H9 (cell line): ENCODE measurements at regions not wholly inside any gene's neighbourhood (a gene's known extent, or its start where the extent isn't known, plus 50 kb on each side); places are given as distances from the start of the nearest gene placed in this dataset.

Experiments
- DNase-seq: peaks from one replicate; pipeline ENCODE4 v3.0.0-alpha.2; 2017
- H2AFZ ChIP-seq: one replicate; pipeline ENCODE4 v1.6.1; 2013; ENCODE audit warnings: mild to moderate bottlenecking, low read length, control low read depth, moderate library complexity
- H2AK5ac ChIP-seq: 2 replicates; pipeline ENCODE4 v1.6.1; 2013; ENCODE audit warnings: low read length, control low read depth, mixed read lengths; ENCODE audit not compliant: insufficient read length
- H2BK120ac ChIP-seq: one replicate; pipeline ENCODE4 v1.6.1; 2013; ENCODE audit warnings: low read depth, mild to moderate bottlenecking, low read length, control low read depth, inconsistent platforms; ENCODE audit not compliant: poor library complexity, severe bottlenecking
- H2BK12ac ChIP-seq: 2 replicates; pipeline ENCODE4 v1.6.1; 2013; ENCODE audit warnings: low read length, control low read depth, mixed read lengths, low read depth; ENCODE audit not compliant: insufficient read length
- H2BK15ac ChIP-seq: 2 replicates; pipeline ENCODE4 v1.6.1; 2013; ENCODE audit warnings: low read depth, low read length, control low read depth
- H2BK20ac ChIP-seq: one replicate; pipeline ENCODE4 v1.6.1; 2013; ENCODE audit warnings: low read depth, mild to moderate bottlenecking, low read length, control low read depth, inconsistent platforms; ENCODE audit not compliant: poor library complexity, severe bottlenecking
- H2BK5ac ChIP-seq: 2 replicates; pipeline ENCODE4 v1.6.1; 2013; ENCODE audit warnings: low read length, control low read depth, mixed read lengths; ENCODE audit not compliant: insufficient read length
- H3K14ac ChIP-seq: 2 replicates; pipeline ENCODE4 v1.6.1; 2013; ENCODE audit warnings: low read length, control low read depth; ENCODE audit not compliant: insufficient read depth
- H3K18ac ChIP-seq: 2 replicates; pipeline ENCODE4 v1.6.1; 2013; ENCODE audit warnings: low read depth, mild to moderate bottlenecking, mixed read lengths, low read length, control low read depth; ENCODE audit not compliant: insufficient read length
- H3K23ac ChIP-seq: 2 replicates; pipeline ENCODE4 v1.6.1; 2013; ENCODE audit warnings: low read length, control low read depth, mixed read lengths, low read depth; ENCODE audit not compliant: insufficient read length
- H3K23me2 ChIP-seq: 2 replicates; pipeline ENCODE4 v1.6.1; 2013; ENCODE audit warnings: low read depth, mild to moderate bottlenecking, mixed read lengths, low read length, control low read depth; ENCODE audit not compliant: insufficient read length, poor library complexity, severe bottlenecking
- H3K27ac ChIP-seq: 2 replicates; pipeline ENCODE4 v1.5.1; 2013; ENCODE audit warnings: low read length, control low read depth, mixed read lengths, low read depth; ENCODE audit not compliant: insufficient read length
- H3K27me3 ChIP-seq: 2 replicates; pipeline ENCODE4 v1.6.1; 2013; ENCODE audit warnings: low read length, control low read depth, inconsistent platforms; ENCODE audit not compliant: insufficient read depth
- H3K4ac ChIP-seq: 2 replicates; pipeline ENCODE4 v1.6.1; 2013; ENCODE audit warnings: low read depth, mild to moderate bottlenecking, control low read depth, inconsistent platforms, low read length, moderate library complexity
- H3K4me1 ChIP-seq: 2 replicates; pipeline ENCODE4 v1.6.1; 2013; ENCODE audit warnings: low read length, control low read depth, inconsistent platforms; ENCODE audit not compliant: insufficient read depth
- H3K4me2 ChIP-seq: 2 replicates; pipeline ENCODE4 v1.6.1; 2013; ENCODE audit warnings: low read length, control low read depth, mixed read lengths; ENCODE audit not compliant: insufficient read length, insufficient read depth
- H3K56ac ChIP-seq: 2 replicates; pipeline ENCODE4 v1.6.1; 2013; ENCODE audit warnings: low read depth, mild to moderate bottlenecking, mixed read lengths, low read length, control low read depth; ENCODE audit not compliant: insufficient read length
- H3K79me1 ChIP-seq: 2 replicates; pipeline ENCODE4 v1.6.1; 2013; ENCODE audit warnings: low read depth, mild to moderate bottlenecking, moderate library complexity, low read length, control low read depth, inconsistent platforms; ENCODE audit not compliant: insufficient read depth, poor library complexity, severe bottlenecking
- H3K79me2 ChIP-seq: 2 replicates; pipeline ENCODE4 v1.6.1; 2013; ENCODE audit warnings: low read length, control low read depth, inconsistent platforms; ENCODE audit not compliant: insufficient read depth
- H3K9ac ChIP-seq: 2 replicates; pipeline ENCODE4 v1.6.1; 2013; ENCODE audit warnings: low read length, control low read depth, mixed read lengths; ENCODE audit not compliant: insufficient read length; ENCODE audit errors: extremely low read depth
- H3K9me3 ChIP-seq: one replicate; pipeline ENCODE4 v1.6.1; 2013; ENCODE audit warnings: low read depth, low read length, inconsistent platforms; ENCODE audit not compliant: control insufficient read depth
- H3T11ph ChIP-seq: one replicate; pipeline ENCODE4 v1.6.1; 2013; ENCODE audit warnings: mild to moderate bottlenecking, low read length, control low read depth, inconsistent platforms
- H4K20me1 ChIP-seq: one replicate; pipeline ENCODE4 v1.6.1; 2013; ENCODE audit not compliant: control insufficient read depth, insufficient read length, insufficient read depth
- H4K5ac ChIP-seq: 2 replicates; pipeline ENCODE4 v1.6.1; 2013; ENCODE audit warnings: low read depth, mild to moderate bottlenecking, mixed read lengths, low read length, control low read depth; ENCODE audit not compliant: insufficient read length
- H4K8ac ChIP-seq: replicated peaks from 2 replicates; pipeline ENCODE4 v1.6.1; 2013; ENCODE audit warnings: low read length, control low read depth, mixed read lengths, low read depth; ENCODE audit not compliant: insufficient read length
- H4K91ac ChIP-seq: 2 replicates; pipeline ENCODE4 v1.6.1; 2013; ENCODE audit warnings: low read depth, mild to moderate bottlenecking, moderate library complexity, mixed read lengths, low read length, control low read depth; ENCODE audit not compliant: insufficient read length
- H3K27ac Mint-ChIP-seq, 3 experiments: 2 replicates in 2 of 3; 3 replicates in 1 of 3; pipeline ENCODE4 v1.8.0; 2020 to 2021; ENCODE audit warnings: mixed read lengths in 3 of 3, mild to moderate bottlenecking in 1 of 3, moderate library complexity in 1 of 3
- H3K27me3 Mint-ChIP-seq: 2 replicates; pipeline ENCODE4 v1.8.0; 2021; ENCODE audit warnings: low read depth, mild to moderate bottlenecking, moderate library complexity, mixed read lengths
- H3K36me3 Mint-ChIP-seq, 3 experiments: 2 replicates in 2 of 3; 3 replicates in 1 of 3; pipeline ENCODE4 v1.8.0; 2020 to 2021; ENCODE audit warnings: low read depth in 3 of 3, mixed read lengths in 3 of 3; ENCODE audit not compliant: insufficient read depth in 1 of 3
- H3K4me1 Mint-ChIP-seq, 2 experiments: 2 replicates each; pipeline ENCODE4 v1.8.0; 2020; ENCODE audit warnings: mixed read lengths in 2 of 2
- H3K4me3 Mint-ChIP-seq, 2 experiments: 2 replicates in 1 of 2; 3 replicates in 1 of 2; pipeline ENCODE4 v1.8.0; 2020 to 2021; ENCODE audit warnings: mild to moderate bottlenecking in 2 of 2, mixed read lengths in 2 of 2, moderate library complexity in 1 of 2
- H3K9me3 Mint-ChIP-seq, 2 experiments: 2 replicates in 1 of 2; 3 replicates in 1 of 2; pipeline ENCODE4 v1.8.0; 2020; ENCODE audit warnings: mild to moderate bottlenecking in 2 of 2, mixed read lengths in 2 of 2, moderate library complexity in 1 of 2
- WGBS: extraction: QIAGEN DNeasy Blood & Tissue Kit; methylation state at CpG from one replicate; pipeline ENCODE4 v1.1.7; 2013; ENCODE audit warnings: missing lambda C conversion rate, low lambda C conversion rate, mixed read lengths; ENCODE audit not compliant: insufficient read length; ENCODE audit errors: extremely low coverage; 5-methylcytosine and 5-hydroxymethylcytosine counted together
- TF ChIP-seq, protein P1 (sequence below): fragments of 200-600 bp; sonication (generic); conservative IDR thresholded peaks from 3 replicates; pipeline ENCODE4 v1.8.0; 2021; ENCODE audit warnings: antibody characterized with exemption, mild to moderate bottlenecking

DNA sequence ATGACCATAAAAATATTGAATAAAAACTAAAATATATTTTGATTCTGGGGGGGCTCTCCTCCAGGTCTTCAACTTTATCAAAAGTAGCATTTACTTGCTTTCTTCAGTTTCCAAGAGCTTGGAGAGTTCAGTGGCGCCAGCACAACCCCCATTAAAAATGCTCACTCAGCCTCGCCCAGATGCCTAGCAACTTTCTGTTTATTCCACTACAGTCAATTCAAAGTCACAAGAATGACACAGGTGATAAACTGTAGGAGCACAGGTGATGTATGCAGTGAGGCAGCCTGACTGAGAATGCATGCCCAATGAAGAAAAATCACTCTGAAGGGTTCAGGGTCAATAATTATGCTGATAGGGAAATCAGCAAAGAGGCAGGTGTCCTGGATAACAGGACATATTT, 159.4 kb upstream of the ATP1B1 start:
- Histone ChIP-seq H3K4me1 (no peaks in the 10 kb centered on the region; the same call in 1 of the 2 replicates), H3K9me3 (no peaks in the 10 kb centered on the region), H3T11ph (no peak overlapping the region), H3K23ac (no peak overlapping the region), H3K18ac (no peak overlapping the region), H3K4me2 (no peak overlapping the region), H2AFZ (no peak overlapping the region), H2BK20ac (no peak overlapping the region), H3K27ac (no peak overlapping the region), H3K23me2 (no peaks in the 10 kb centered on the region), H2AK5ac (no peak overlapping the region), H2BK120ac (no peak overlapping the region), H3K9ac (no peak overlapping the region), H3K79me1 (no peaks in the 10 kb centered on the region), H4K5ac (no peak overlapping the region), H4K8ac (no peak overlapping the region), H2BK5ac (no peak overlapping the region), H3K14ac (no peak overlapping the region), H3K56ac (no peak overlapping the region), H3K4ac (no peak overlapping the region), H2BK12ac (no peak overlapping the region), H4K91ac (no peak overlapping the region), H3K79me2 (no peaks in the 10 kb centered on the region), H4K20me1 (no peaks in the 10 kb centered on the region), H3K27me3 (no peaks in the 10 kb centered on the region), H2BK15ac (no peak overlapping the region)
- no peaks in the 10 kb centered on the region for H3K36me3 Mint-ChIP-seq
- H3K4me1 Mint-ChIP-seq = peaks cover under 1 to 2% of the 10 kb centered on the region in 2 experiments; a peak in 3 of 4 replicates
- no peaks in the 10 kb centered on the region for H3K9me3 Mint-ChIP-seq
- H3K27ac Mint-ChIP-seq = no peak overlapping the region
- WGBS = no CpG with 5 or more reads among the region's 2 CpGs
- H3K4me3 Mint-ChIP-seq = no peak overlapping the region
- TF ChIP-seq, protein P1, sequence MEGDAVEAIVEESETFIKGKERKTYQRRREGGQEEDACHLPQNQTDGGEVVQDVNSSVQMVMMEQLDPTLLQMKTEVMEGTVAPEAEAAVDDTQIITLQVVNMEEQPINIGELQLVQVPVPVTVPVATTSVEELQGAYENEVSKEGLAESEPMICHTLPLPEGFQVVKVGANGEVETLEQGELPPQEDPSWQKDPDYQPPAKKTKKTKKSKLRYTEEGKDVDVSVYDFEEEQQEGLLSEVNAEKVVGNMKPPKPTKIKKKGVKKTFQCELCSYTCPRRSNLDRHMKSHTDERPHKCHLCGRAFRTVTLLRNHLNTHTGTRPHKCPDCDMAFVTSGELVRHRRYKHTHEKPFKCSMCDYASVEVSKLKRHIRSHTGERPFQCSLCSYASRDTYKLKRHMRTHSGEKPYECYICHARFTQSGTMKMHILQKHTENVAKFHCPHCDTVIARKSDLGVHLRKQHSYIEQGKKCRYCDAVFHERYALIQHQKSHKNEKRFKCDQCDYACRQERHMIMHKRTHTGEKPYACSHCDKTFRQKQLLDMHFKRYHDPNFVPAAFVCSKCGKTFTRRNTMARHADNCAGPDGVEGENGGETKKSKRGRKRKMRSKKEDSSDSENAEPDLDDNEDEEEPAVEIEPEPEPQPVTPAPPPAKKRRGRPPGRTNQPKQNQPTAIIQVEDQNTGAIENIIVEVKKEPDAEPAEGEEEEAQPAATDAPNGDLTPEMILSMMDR = no peak
- H3K27me3 Mint-ChIP-seq = peaks cover 10% of the 10 kb centered on the region
- DNase-seq = no peak
